NCI-H82 treated with DMSO at 0.1 percent for 48 hours (cell line): ENCODE measurements at regions not wholly inside any gene's neighbourhood (a gene's known extent, or its start where the extent isn't known, plus 50 kb on each side); places are given as distances from the start of the nearest gene placed in this dataset.

Experiments used
- DNase-seq: peaks from one replicate; lab custom pipeline; 2025; ENCODE audit not compliant: unreplicated experiment; lab: John Stamatoyannopoulos, UW

- DNase-seq = no peak
Measured at GRCh38 chr1:193358419-193358818, 172.0 kb upstream of the B3GALT2 start.

DNA sequence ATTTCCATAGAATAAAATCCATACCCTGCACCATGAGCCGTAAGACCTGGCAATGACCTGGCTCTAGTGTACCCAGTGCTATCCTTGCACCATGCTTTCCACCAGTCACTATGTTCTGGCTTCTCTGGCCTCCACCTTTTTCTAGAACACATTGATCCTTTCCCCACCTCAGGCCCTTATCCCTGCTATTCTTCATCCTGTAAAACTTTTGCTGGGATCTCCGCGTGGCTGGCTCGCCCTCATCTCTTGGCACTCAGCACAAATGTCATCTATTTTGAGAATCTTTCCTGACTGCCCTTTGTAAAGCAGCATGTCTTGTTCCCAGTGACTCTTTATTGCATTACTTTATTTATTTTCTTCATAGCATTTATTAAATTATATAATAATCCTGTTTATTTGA lies 169.8 kb upstream of the B3GALT2 start:
- peak; percentile 32 for DNase-seq

DNA sequence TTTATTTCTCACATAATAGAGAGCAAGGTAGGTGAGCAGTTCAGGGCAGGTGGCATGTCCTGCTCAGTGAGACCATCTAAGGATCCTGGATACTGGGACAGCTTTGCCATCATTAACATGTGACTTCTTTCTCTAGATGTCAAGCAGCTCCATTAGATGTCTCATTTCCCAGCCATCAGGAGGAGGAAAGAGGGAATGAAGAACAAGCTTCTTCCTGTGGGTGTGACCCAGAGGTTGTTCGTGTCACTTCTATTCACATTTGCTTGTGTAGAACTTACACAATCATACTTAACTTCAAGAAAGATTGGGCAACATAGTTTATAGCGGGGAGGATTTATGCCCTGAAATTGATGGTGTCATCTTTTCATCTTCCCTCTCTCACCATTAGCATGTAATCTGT lies 169.2 kb upstream of the B3GALT2 start:
- DNase-seq = no peak

DNA sequence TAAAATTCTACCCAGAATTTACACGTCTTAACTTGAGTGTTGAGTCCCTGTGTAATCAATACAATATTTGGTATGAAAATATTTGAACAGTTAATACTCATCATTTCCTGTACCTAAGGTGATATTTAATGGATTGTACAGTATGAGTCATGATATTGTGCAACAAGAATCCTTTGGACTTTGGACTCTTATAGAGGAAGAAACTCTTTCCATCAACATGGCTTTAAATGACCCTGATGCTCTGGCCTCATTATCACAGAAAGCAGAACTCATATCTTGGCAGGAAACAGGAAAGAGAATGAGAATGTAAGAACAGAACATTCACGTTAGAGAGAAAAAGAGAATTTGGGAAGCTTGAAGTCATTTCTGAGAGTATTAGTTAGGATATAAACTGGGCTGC lies 168.8 kb upstream of the B3GALT2 start:
- no peak for DNase-seq

DNA sequence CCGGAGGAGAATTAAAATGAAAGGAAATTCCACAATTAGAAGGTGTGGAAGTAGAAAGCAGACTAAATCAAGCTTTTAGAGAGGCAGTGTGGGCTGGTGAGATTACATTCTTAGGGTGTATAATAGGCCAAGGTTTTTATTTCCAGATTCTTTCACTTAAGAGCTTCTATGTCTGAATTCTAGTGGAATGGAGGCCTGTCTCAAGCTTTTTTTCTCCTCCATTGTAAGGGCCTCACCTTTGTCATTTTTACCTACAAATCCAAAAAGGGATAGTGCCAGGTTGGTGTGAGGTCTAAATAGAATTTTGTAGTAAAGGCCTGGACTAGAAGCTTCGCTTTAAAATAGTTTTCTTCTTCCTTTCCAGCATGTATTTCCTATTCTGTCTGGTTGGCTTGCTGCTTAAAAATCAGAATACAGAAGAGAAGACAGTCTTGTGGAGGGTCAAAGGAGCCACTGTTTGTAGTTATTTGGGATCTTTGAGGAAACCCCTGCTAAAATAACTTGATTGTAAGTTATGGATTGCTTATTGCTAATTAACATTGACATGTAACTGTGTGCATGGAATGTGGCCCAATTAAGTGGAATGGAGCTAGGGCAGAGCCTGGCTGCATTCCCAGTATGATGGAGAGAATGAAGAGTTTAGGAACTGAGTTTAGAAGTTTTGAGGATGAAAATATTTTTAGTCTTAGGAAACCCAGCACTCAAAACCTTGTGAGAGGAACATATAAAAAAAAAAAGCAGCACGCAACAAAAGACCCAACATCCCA lies 162.5 kb upstream of the B3GALT2 start:
- no peak for DNase-seq

DNA sequence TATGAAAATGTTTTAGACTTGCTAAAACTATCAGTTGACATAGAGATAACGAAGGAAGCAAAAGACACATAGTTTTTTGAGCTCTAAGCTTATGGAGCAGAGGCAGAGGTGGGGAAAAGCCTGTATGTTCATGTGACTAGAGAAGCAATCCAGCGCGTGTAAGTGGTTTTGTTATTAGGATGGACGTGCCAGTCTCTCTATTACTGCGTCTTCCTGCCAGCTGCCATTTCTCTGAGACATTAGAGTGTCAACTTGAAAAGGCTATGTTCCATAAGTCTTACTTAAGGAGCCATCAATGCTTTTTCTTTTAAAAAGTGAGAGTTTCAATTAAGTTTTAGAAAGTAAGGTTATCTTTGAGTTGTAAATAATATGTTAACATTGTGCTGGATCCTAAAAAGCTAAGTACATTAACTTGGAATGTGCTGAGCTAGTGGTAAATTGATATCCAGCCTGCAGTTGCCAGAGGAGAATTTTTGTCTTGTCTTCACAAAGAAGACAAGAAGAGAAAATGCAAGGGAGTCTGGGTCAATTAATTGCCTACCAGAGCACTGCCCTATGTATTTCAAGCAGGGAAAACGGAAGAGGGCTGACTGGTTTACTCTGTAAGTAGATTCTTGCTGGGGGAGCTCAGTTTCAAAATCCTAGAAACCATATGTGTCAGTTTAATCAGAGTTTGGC lies 161.8 kb upstream of the B3GALT2 start:
- no peak for DNase-seq

DNA sequence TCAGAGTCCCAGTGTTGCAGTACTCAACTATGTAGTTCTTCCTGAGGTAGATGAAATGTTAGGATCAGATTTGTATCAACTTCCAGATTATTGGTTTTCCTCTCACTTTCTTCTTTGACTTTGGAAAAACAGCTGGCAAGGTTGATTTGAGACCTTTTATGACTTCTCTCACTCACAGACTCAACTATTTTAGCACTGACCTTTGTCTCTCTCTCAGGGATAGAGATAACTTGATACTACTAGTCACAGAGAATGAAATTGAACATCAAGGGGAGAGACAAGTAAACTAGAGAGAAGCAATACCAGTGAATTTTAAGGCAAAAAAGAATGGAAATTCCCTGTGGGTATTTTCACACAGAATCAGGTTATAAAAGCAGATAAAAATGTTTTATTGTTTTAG lies 159.7 kb upstream of the B3GALT2 start:
- DNase-seq = no peak

- no peak for DNase-seq
Measured at GRCh38 chr1:193342811-193343210, 156.4 kb upstream of the B3GALT2 start.

GRCh38 chr1:193340331-193340730 lies 153.9 kb upstream of the B3GALT2 start:
- DNase-seq = no peak

DNA sequence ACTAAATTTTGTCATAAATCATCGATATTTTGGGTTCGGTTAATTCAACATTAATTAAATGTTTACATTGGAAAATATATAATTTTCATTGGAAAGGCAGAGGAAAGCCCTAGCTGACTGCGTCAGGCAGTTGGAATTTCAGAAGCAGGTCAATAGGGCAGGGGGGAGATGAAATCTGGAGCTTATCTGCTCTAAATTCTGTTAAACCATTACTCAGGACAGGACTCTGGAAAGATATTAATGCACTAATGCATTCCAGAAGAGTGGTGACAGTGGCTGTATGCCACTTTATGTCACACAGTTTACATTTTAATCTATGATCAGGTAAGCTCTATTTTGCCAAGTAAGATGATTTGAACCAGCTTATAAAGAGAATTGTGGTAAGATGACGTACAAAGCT lies 153.0 kb upstream of the B3GALT2 start:
- DNase-seq = no peak

DNA sequence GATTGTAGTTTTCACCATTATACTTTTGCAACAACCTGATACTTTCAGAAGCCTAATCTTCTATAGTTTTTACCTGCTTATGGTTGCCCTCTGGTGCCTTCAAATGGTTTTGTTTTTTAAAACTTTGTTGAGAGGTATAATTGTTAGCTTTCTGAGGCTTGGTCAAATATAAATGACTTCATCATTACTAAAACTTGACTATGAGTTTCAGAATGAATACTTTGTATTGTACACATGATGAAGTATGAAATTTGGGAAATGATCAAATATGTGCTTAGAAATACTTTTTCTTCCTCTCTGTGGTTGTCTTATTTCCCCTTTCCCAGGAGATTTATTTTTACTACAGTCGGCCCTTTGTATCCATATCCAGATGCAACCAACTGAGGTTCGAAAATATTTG lies 151.8 kb upstream of the B3GALT2 start:
- DNase-seq = no peak

DNA sequence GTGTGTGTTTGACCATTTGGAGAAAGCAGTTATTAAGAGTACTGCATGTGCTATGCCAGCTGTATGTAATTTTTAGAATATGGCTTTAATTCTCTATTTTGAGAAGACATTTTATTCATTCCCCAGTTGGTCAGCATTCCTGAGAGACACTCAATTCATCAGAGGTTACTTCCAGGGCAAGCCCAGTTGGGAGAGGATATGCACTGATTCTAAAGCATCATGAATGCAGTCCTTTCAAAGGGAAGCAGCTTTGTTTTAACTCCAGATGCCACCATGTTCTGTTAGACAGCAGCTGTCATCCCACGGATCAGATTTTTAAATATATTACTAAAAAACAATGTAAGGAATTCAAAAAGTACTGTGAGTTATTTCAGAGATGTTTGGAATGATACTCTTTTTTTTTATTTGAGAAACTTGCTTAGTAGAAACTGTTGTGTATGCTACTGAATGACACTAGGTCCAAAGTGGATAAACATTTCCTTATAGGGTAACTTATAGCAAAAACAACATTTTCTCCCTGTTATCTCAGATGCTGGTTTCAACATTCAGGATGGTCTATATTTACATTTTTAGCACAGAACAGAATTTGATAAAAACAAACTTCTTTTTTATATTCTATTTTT lies 149.5 kb upstream of the B3GALT2 start:
- no peak for DNase-seq

DNA sequence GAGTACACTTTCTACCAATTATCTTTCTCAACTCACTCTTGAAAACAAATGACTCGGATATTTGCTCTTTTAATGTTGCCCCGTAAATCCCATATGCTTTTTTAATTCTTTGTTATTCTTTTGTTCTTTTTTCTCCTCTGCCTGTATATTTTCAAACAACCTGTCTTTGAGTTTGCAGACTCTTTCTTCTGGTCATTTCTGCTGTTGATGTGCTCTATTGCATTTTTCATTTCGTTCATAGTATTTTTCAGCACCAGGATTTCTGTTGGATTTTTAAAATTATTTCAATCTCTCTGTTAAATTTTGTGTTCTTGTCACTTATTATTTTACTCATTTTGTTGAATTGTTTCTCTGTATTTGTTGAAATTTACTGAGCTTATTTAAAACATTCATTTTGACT lies 146.8 kb upstream of the B3GALT2 start:
- no peak for DNase-seq

DNA sequence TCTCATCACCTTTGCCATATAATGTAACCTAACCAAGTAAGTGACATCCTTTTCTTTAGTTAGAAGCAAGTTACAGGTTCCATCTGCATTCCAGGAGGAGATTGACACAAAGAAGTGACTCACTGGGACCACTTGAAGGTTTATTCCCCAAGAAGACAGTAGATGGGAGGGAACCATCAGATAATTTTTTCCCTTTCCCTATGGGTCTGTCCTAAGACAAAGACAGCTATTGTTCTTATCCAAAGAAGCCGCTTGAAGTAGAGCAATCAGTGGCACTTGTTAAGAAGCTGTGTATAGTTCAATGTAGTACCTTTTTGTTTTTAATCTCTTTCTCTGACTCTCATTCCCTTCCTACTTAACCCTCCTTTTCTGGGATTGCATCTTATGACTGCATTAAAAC lies 139.9 kb upstream of the B3GALT2 start:
- no peak for DNase-seq

DNA sequence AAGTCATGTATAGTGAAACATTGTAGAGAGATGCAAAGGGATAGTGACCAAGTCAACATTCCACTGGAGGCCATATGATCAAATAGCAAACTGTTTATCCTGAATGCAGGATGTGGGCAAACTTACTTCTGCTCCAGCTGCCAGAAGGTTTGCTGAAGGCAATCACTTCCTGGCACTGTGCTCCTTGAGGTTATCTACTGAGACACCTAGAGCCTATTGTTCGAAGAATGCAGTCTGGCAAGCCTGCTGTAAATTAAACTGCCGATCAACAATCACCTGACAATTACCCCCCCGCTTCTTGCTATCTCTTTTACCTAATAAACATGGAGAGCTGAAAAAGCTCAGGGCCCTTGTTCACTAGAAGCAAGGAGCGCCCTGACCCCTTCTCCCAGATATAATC lies 139.4 kb upstream of the B3GALT2 start:
- DNase-seq = no peak

GRCh38 chr1:193325042-193325441 lies 138.6 kb upstream of the B3GALT2 start:
- DNase-seq = no peak

- no peak for DNase-seq
Measured at GRCh38 chr1:193322211-193322610, 135.8 kb upstream of the B3GALT2 start.

DNA sequence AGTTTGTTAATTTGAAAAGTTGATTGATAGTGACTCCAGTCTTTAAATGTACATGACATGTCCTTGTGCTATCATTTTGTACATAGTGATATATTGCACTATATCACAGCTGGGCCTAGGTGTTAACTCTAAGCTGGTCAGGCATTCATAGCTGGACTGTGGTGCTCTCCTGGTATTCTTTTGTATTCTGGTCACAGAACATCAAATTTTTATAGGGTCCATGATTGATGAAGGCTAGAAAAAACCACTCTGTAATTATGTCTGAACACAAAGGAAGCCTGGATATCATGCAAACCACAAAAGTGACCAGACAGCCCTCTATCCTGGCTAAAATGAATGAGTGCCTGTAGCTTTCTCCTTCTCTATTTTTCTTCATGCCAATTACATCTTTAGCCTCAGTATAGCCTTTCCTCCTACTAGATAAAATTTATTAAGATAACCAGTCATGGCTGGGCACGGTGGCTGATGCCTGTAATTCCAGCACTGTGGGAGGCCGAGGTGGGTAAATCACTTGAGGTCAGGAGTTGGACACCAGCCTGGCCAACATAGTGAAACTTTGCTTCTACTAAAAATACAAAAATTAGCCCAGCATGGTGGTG lies 134.9 kb upstream of the B3GALT2 start:
- no peak for DNase-seq

- no peak for DNase-seq
Measured at GRCh38 chr1:193320270-193320669, 133.9 kb upstream of the B3GALT2 start.

DNA sequence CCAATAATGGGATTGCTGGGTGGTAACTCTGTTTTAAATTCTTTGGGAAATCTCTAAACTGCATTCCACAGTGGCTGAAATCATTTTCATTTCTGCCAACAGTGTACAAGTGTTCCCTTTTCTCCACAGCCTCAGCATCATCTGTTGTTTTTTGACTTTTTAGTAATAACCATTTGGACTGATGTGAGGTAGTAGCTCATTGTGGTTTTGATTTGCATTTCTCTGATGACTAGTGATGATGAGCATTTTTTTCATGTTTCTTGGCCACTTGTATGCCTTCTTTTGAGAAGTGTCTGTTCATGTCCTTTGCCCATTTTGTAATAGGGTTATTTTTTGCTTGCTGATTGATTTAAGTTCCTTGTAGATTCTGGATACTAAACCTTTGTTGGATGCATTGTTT lies 131.9 kb upstream of the B3GALT2 start:
- DNase-seq = no peak

- DNase-seq = no peak
Measured at GRCh38 chr1:193313354-193314140, 127.1 kb upstream of the B3GALT2 start.
